Type B pancreatic cell (in vitro differentiated cells): ENCODE measurements at regions not wholly inside any gene's neighbourhood (a gene's known extent, or its start where the extent isn't known, plus 50 kb on each side); places are given as distances from the start of the nearest gene placed in this dataset.

Experiments used
- DNase-seq: peaks from one replicate; pipeline ENCODE4 v3.0.0; 2021; ENCODE audit warnings: mixed read lengths; ENCODE audit not compliant: unreplicated experiment; ENCODE audit errors: extremely low spot score
- H3K27ac Mint-ChIP-seq: 2 replicates; pipeline ENCODE4 v1.8.0; 2021; ENCODE audit warnings: mild to moderate bottlenecking, mixed read lengths
- H3K27me3 Mint-ChIP-seq: 2 replicates; pipeline ENCODE4 v1.8.0; 2021; ENCODE audit warnings: mixed read lengths
- H3K36me3 Mint-ChIP-seq: 2 replicates; pipeline ENCODE4 v1.8.0; 2021; ENCODE audit warnings: mixed read lengths
- H3K4me1 Mint-ChIP-seq: one replicate; pipeline ENCODE4 v1.8.0; 2021; ENCODE audit warnings: mixed read lengths; ENCODE audit not compliant: unreplicated experiment
- H3K4me3 Mint-ChIP-seq: 2 replicates; pipeline ENCODE4 v1.8.0; 2021; ENCODE audit warnings: mild to moderate bottlenecking, mixed read lengths
- H3K9me3 Mint-ChIP-seq: 2 replicates; pipeline ENCODE4 v1.8.0; 2021; ENCODE audit warnings: mixed read lengths
- TF ChIP-seq, protein P1 (sequence below): fragments of 200-600 bp; sonication (generic); conservative IDR thresholded peaks from 2 replicates; pipeline ENCODE4 v1.5.0; 2021; ENCODE audit warnings: antibody characterized with exemption, mild to moderate bottlenecking

- Mint-ChIP-seq H3K4me3 (no peak overlapping the region), H3K9me3 (no peaks in the 10 kb centered on the region), H3K36me3 (no peaks in the 10 kb centered on the region), H3K27ac (no peak overlapping the region), H3K4me1 (no peaks in the 10 kb centered on the region), H3K27me3 (no peaks in the 10 kb centered on the region)
- TF ChIP-seq, protein P1, sequence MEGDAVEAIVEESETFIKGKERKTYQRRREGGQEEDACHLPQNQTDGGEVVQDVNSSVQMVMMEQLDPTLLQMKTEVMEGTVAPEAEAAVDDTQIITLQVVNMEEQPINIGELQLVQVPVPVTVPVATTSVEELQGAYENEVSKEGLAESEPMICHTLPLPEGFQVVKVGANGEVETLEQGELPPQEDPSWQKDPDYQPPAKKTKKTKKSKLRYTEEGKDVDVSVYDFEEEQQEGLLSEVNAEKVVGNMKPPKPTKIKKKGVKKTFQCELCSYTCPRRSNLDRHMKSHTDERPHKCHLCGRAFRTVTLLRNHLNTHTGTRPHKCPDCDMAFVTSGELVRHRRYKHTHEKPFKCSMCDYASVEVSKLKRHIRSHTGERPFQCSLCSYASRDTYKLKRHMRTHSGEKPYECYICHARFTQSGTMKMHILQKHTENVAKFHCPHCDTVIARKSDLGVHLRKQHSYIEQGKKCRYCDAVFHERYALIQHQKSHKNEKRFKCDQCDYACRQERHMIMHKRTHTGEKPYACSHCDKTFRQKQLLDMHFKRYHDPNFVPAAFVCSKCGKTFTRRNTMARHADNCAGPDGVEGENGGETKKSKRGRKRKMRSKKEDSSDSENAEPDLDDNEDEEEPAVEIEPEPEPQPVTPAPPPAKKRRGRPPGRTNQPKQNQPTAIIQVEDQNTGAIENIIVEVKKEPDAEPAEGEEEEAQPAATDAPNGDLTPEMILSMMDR, result no peak
- no peak for DNase-seq
Observed at GRCh38 chr7:41491883-41492471, 210.9 kb downstream of the INHBA start.

DNA sequence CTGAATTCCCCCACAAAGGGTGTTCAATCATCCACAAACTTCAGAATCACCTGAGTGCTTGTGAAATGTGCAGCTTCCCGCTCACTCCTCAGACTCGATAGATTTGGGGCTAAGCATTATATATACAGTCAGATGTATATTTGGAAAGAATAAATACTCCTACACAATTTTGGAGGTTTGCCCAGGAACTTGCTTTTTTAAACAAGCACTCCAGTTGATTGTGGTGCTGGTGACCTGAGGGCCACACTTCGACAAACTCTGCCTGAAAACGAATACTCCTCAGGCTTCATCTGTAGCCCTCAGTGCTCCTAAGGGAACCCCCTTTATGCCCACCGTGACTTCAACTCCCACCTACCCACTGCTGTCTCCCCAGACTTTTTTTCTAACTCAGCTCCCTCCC, 211.6 kb downstream of the INHBA start:
- H3K27me3 Mint-ChIP-seq, result no peaks in the 10 kb centered on the region
- no peaks in the 10 kb centered on the region for H3K9me3 Mint-ChIP-seq
- H3K36me3 Mint-ChIP-seq, result no peaks in the 10 kb centered on the region
- DNase-seq, result no peak
- TF ChIP-seq, protein P1, result no peak
- no peak overlapping the region for H3K27ac Mint-ChIP-seq
- no peaks in the 10 kb centered on the region for H3K4me1 Mint-ChIP-seq
- H3K4me3 Mint-ChIP-seq, result no peak overlapping the region

- H3K36me3 Mint-ChIP-seq, result no peaks in the 10 kb centered on the region
- no peaks in the 10 kb centered on the region for H3K9me3 Mint-ChIP-seq
- DNase-seq, result no peak
- no peak overlapping the region for H3K27ac Mint-ChIP-seq
- no peaks in the 10 kb centered on the region for H3K4me1 Mint-ChIP-seq
- H3K4me3 Mint-ChIP-seq, result no peak overlapping the region
- no peaks in the 10 kb centered on the region for H3K27me3 Mint-ChIP-seq
- TF ChIP-seq, protein P1, result no peak
Observed at GRCh38 chr7:41489885-41490284, 213.0 kb downstream of the INHBA start.

GRCh38 chr7:41487229-41487940, 215.5 kb downstream of the INHBA start:
- TF ChIP-seq, protein P1, result no peak
- no peak overlapping the region for H3K27ac Mint-ChIP-seq
- no peak overlapping the region for H3K4me3 Mint-ChIP-seq
- H3K36me3 Mint-ChIP-seq, result no peaks in the 10 kb centered on the region
- no peaks in the 10 kb centered on the region for H3K4me1 Mint-ChIP-seq
- no peaks in the 10 kb centered on the region for H3K27me3 Mint-ChIP-seq
- no peak for DNase-seq
- H3K9me3 Mint-ChIP-seq, result no peaks in the 10 kb centered on the region

GRCh38 chr7:41481353-41481752, 221.5 kb downstream of the INHBA start:
- H3K36me3 Mint-ChIP-seq, result no peaks in the 10 kb centered on the region
- H3K27ac Mint-ChIP-seq, result no peak overlapping the region
- H3K4me3 Mint-ChIP-seq, result no peak overlapping the region
- H3K27me3 Mint-ChIP-seq, result no peaks in the 10 kb centered on the region
- DNase-seq, result no peak
- peaks cover 11% of the 10 kb centered on the region for H3K4me1 Mint-ChIP-seq
- TF ChIP-seq, protein P1, result no peak
- peaks cover 14% of the 10 kb centered on the region for H3K9me3 Mint-ChIP-seq
